Right lobe of liver (tissue), 6 donors: ENCODE measurements at regions not wholly inside any gene's neighbourhood (a gene's known extent, or its start where the extent isn't known, plus 50 kb on each side); places are given as distances from the start of the nearest gene placed in this dataset.

Source experiments
- ATAC-seq, 4 donors: fragments of 200-7000 bp; cut with Tn5 transposase; one replicate each; pipeline ENCODE4 v1.9.1; 2020; ENCODE audit warnings: mild to moderate bottlenecking in 4 of 4, moderate library complexity in 4 of 4
- DNase-seq, 3 donors: peaks; one replicate each; pipeline ENCODE4 v3.0.0-alpha.2; 2020
- H3K27ac ChIP-seq, 3 donors: fragments of 200-600 bp; one replicate each; pipeline ENCODE4 v1.8.0; 2022
- H3K27me3 ChIP-seq, 2 donors: fragments of 200-600 bp; one replicate each; pipeline ENCODE4 v1.8.0; 2022
- H3K36me3 ChIP-seq, 4 donors: fragments of 200-600 bp; sonication (generic) in 1 of 4; one replicate each; pipeline versions ENCODE4 v1.5.1 to v1.8.0; 2017 to 2022; ENCODE audit warnings: control low read depth in 1 of 4
- H3K4me1 ChIP-seq, 4 donors: fragments of 200-600 bp; sonication (generic) in 1 of 4; one replicate each; pipeline versions ENCODE4 v1.5.1 to v1.8.0; 2017 to 2022; ENCODE audit warnings: control low read depth in 1 of 4
- H3K4me3 ChIP-seq, 3 donors: fragments of 200-600 bp; one replicate each; pipeline ENCODE4 v1.8.0; 2022
- H3K9me3 ChIP-seq, 4 donors: fragments of 200-600 bp; sonication (generic) in 1 of 4; one replicate each; pipeline versions ENCODE4 v1.5.1 to v1.8.0; 2017 to 2022; ENCODE audit warnings: control low read depth in 1 of 4
- POLR2A ChIP-seq: fragments of 450-650 bp; IDR thresholded peaks from one replicate; pipeline ENCODE4 v1.6.1; 2017; ENCODE audit warnings: antibody characterized with exemption, mild to moderate bottlenecking
- WGBS: methylation state at CpG from one replicate; pipeline ENCODE4 v1.1.6; 2018; ENCODE audit warnings: low coverage, low lambda C conversion rate; ENCODE audit not compliant: insufficient coverage; ENCODE audit errors: missing lambda C conversion rate; 5-methylcytosine and 5-hydroxymethylcytosine counted together
- intact Hi-C, 2 donors: fragments of 100-400 bp; cut with DNase I; formaldehyde crosslinking; loops; one replicate each; pipeline versions ENCODE4 v1.11.2 to v1.14.1; 2022
- TF ChIP-seq, protein P1 (sequence below), 4 donors: fragments of 200-600 bp in 3 of 4; fragments of 450-650 bp in 1 of 4; IDR thresholded peaks; one replicate each; pipeline versions ENCODE4 v1.5.1 to v1.8.0; 2016 to 2022; ENCODE audit warnings: antibody characterized with exemption in 4 of 4, mild to moderate bottlenecking in 2 of 4
- donor health status: DM: no; HTN: yes; CAD: no.
- donor health status: DM: no; HTN: no; CAD: no.
- donor health status: DM: no; HTN: no; CAD: no.
- donor health status: DM: no; HTN: yes; CAD: no.
- donor health status: DM: no; HTN: yes; CAD: no.

DNA sequence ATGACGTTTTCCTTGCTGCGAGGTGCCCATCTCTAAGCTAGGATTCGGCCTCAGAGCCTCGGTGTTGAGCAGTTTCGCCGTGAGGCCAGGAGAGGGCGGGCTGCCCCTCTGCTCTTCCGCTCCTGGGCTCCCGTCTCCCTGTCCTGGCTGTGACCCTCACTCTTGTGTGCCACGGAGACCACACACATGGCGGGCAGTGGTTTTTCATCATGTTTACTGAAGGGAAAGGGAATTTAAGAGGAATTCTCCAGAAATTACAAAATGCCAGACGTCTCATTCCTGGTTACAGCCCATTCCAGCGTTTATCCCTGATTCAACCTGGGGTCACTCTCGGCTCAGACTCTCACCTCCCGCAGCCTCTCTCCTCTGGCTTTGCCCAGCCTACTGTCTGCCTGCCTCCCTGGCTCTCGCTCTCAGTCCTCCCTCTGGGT, 96.8 kb upstream of the ELAC2 start:
- WGBS: 4% methylated on average over 14 of the region's 16 CpGs
- no peak overlapping the region for H3K4me3 ChIP-seq
- H3K36me3 ChIP-seq: no peaks in the 10 kb centered on the region
- no peaks in the 10 kb centered on the region for H3K9me3 ChIP-seq
- no peak for TF ChIP-seq POLR2A
- TF ChIP-seq, protein P1, sequence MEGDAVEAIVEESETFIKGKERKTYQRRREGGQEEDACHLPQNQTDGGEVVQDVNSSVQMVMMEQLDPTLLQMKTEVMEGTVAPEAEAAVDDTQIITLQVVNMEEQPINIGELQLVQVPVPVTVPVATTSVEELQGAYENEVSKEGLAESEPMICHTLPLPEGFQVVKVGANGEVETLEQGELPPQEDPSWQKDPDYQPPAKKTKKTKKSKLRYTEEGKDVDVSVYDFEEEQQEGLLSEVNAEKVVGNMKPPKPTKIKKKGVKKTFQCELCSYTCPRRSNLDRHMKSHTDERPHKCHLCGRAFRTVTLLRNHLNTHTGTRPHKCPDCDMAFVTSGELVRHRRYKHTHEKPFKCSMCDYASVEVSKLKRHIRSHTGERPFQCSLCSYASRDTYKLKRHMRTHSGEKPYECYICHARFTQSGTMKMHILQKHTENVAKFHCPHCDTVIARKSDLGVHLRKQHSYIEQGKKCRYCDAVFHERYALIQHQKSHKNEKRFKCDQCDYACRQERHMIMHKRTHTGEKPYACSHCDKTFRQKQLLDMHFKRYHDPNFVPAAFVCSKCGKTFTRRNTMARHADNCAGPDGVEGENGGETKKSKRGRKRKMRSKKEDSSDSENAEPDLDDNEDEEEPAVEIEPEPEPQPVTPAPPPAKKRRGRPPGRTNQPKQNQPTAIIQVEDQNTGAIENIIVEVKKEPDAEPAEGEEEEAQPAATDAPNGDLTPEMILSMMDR (IDR thresholded peaks at IDR 0.05): peak; percentile 15 to 63 (median 52)
- intact Hi-C loops: no loop called here
- DNase-seq: peak in 1 of 3 donors; percentile 21
- no peaks in the 10 kb centered on the region for H3K4me1 ChIP-seq
- H3K27me3 ChIP-seq: peaks cover 0 to 7% of the 10 kb centered on the region in 2 donors
- no peak overlapping the region for H3K27ac ChIP-seq
- ATAC-seq: peak in 3 of 4 donors; percentile 47 to 68 (median 56)

- Histone ChIP-seq H3K4me1 (no peaks in the 10 kb centered on the region), H3K36me3 (no peaks in the 10 kb centered on the region), H3K27ac (no peak overlapping the region), H3K4me3 (no peak overlapping the region), H3K27me3 (peaks cover 0 to 7% of the 10 kb centered on the region in 2 donors), H3K9me3 (no peaks in the 10 kb centered on the region)
- intact Hi-C loops: no loop called here
- DNase-seq (no peak), ATAC-seq (no peak)
- WGBS: 57% methylated on average over 15 of the region's 16 CpGs
- TF ChIP-seq POLR2A: no peak
- TF ChIP-seq, protein P1 (IDR thresholded peaks at IDR 0.05): no peak
Measured at GRCh38 chr17:13113821-13114525, 96.1 kb upstream of the ELAC2 start.

- WGBS: 73% methylated on average over 6 of the region's 12 CpGs
- Histone ChIP-seq H3K27me3 (no peaks in the 10 kb centered on the region), H3K4me1 (no peaks in the 10 kb centered on the region), H3K27ac (no peak overlapping the region), H3K4me3 (no peak overlapping the region), H3K9me3 (no peaks in the 10 kb centered on the region), H3K36me3 (no peaks in the 10 kb centered on the region)
- TF ChIP-seq, protein P1 (IDR thresholded peaks at IDR 0.05): no peak
- no peak for TF ChIP-seq POLR2A
- no peak for ATAC-seq
- DNase-seq: no peak
- intact Hi-C loops: no loop called here
Measured at GRCh38 chr17:13107676-13108235, 89.9 kb upstream of the ELAC2 start.

- Histone ChIP-seq H3K4me3 (no peak overlapping the region), H3K4me1 (no peaks in the 10 kb centered on the region), H3K27ac (no peak overlapping the region), H3K27me3 (no peaks in the 10 kb centered on the region), H3K9me3 (no peaks in the 10 kb centered on the region), H3K36me3 (no peaks in the 10 kb centered on the region)
- TF ChIP-seq, protein P1 (IDR thresholded peaks at IDR 0.05): no peak
- no peak for TF ChIP-seq POLR2A
- no peak for ATAC-seq
- intact Hi-C loops: no loop called here
- WGBS: 67% methylated on average over 5 of the region's 5 CpGs
- DNase-seq: no peak
Measured at GRCh38 chr17:13106171-13106570, 88.3 kb upstream of the ELAC2 start.
